AG04450 (cell line): ENCODE measurements at regions not wholly inside any gene's neighbourhood (a gene's known extent, or its start where the extent isn't known, plus 50 kb on each side); places are given as distances from the start of the nearest gene placed in this dataset.

Experiments used
- CTCF ChIA-PET: fragments of 300-600, 350-600 bp; formaldehyde crosslinking; extraction: SDS; loops from one replicate; lab custom pipeline; 2022; ENCODE audit warnings: antibody characterized with exemption, inconsistent platforms; lab: Charles Lee
- POLR2A ChIA-PET: fragments of 350-600 bp; formaldehyde crosslinking; extraction: SDS; loops from one replicate; lab custom pipeline; 2021; ENCODE audit warnings: antibody characterized with exemption, inconsistent platforms; lab: Yijun Ruan, JAX
- DNase-seq: peaks from one replicate; pipeline ENCODE4 v3.0.0-alpha.2; 2011; ENCODE audit warnings: low read depth, low spot score
- H3K27ac ChIP-seq: one replicate; pipeline ENCODE4 v1.5.1; 2012; ENCODE audit warnings: low read depth, low read length, control low read depth
- H3K27me3 ChIP-seq: one replicate; pipeline ENCODE4 v1.6.0; 2012; ENCODE audit warnings: low read length; ENCODE audit not compliant: control insufficient read depth, insufficient read depth
- H3K4me3 ChIP-seq: 2 replicates; pipeline ENCODE4 v1.5.1; 2011; ENCODE audit warnings: mild to moderate bottlenecking, low read depth, low read length, control low read depth
- H3K9me3 ChIP-seq: 2 replicates; pipeline ENCODE4 v1.5.1; 2012; ENCODE audit warnings: low read length; ENCODE audit not compliant: control insufficient read depth, insufficient read depth
- CTCF ChIP-seq: IDR thresholded peaks from 2 replicates; pipeline ENCODE4 v1.5.1; 2011; ENCODE audit warnings: low read depth, low read length, control low read depth, inconsistent platforms

- DNase-seq = no peak
- Histone ChIP-seq H3K27me3 (no peaks in the 10 kb centered on the region), H3K27ac (no peak overlapping the region), H3K4me3 (no peak overlapping the region), H3K9me3 (no peaks in the 10 kb centered on the region)
- no peak for TF ChIP-seq CTCF
- POLR2A ChIA-PET = no interaction called here
- CTCF ChIA-PET = no interaction called here
Measured at GRCh38 chr5:156199045-156199444, 127.9 kb upstream of the SGCD start.

GRCh38 chr5:156200938-156201787 lies 125.8 kb upstream of the SGCD start:
- ChIA-PET CTCF (no interaction called here), POLR2A (interaction anchor here (1.2 kb wide), 1 partner anchor 166 kb away, joined by 3 read pairs; no protein-coding TSS in a partner anchor)
- DNase-seq = no peak
- Histone ChIP-seq H3K9me3 (no peaks in the 10 kb centered on the region), H3K4me3 (no peak overlapping the region), H3K27me3 (no peaks in the 10 kb centered on the region), H3K27ac (no peak overlapping the region)
- TF ChIP-seq CTCF = no peak

GRCh38 chr5:156201788-156202403 lies 125.1 kb upstream of the SGCD start:
- Histone ChIP-seq H3K9me3 (no peaks in the 10 kb centered on the region), H3K4me3 (no peak overlapping the region), H3K27ac (no peak overlapping the region), H3K27me3 (no peaks in the 10 kb centered on the region)
- TF ChIP-seq CTCF = no peak
- ChIA-PET CTCF (no interaction called here), POLR2A (interaction anchor here (1.2 kb wide), 1 partner anchor 166 kb away, joined by 3 read pairs; no protein-coding TSS in a partner anchor)
- DNase-seq = peak; percentile 8

GRCh38 chr5:156208271-156208670 lies 118.7 kb upstream of the SGCD start:
- H3K27me3 ChIP-seq = no peaks in the 10 kb centered on the region
- ChIA-PET POLR2A (no interaction called here), CTCF (no interaction called here)
- no peak overlapping the region for H3K27ac ChIP-seq
- peaks cover 14% of the 10 kb centered on the region for H3K9me3 ChIP-seq
- H3K4me3 ChIP-seq = no peak overlapping the region
- DNase-seq = no peak
- TF ChIP-seq CTCF = no peak
